ENCODE measurements at regions not wholly inside any gene's neighbourhood (a gene's known extent, or its start where the extent isn't known, plus 50 kb on each side); places are given as distances from the start of the nearest gene placed in this dataset.

GRCh38 chr2:136715146-136715545 lies 50.2 kb upstream of the THSD7B start:
- no peaks in the 10 kb centered on the region for H3K27me3 ChIP-seq
- 89 to 97% methylated on average over 1 of the region's 1 CpG for WGBS, 2 donors
- H3K36me3 ChIP-seq: no peaks in the 10 kb centered on the region
- TF ChIP-seq CTCF (IDR thresholded peaks at IDR 0.05): no peak
- TF ChIP-seq POLR2AphosphoS5 (IDR thresholded peaks at IDR 0.05): no peak
- TF ChIP-seq POLR2A (IDR thresholded peaks at IDR 0.05): no peak
- TF ChIP-seq EP300 (IDR thresholded peaks at IDR 0.05): no peak
- DNase-seq: no peak
- H3K27ac ChIP-seq: no peak overlapping the region
- no peak overlapping the region for H3K4me3 ChIP-seq
- H3K4me1 ChIP-seq: no peaks in the 10 kb centered on the region
- H3K9me3 ChIP-seq: no peaks in the 10 kb centered on the region
- intact Hi-C loops (cut with DNase I): no loop called here

- no peak overlapping the region for H3K27ac ChIP-seq
- H3K4me3 ChIP-seq: no peak overlapping the region
- intact Hi-C loops (cut with DNase I): no loop called here
- no peaks in the 10 kb centered on the region for H3K4me1 ChIP-seq
- TF ChIP-seq EP300 (IDR thresholded peaks at IDR 0.05) (no peak), POLR2AphosphoS5 (IDR thresholded peaks at IDR 0.05) (no peak), CTCF (IDR thresholded peaks at IDR 0.05) (no peak), POLR2A (IDR thresholded peaks at IDR 0.05) (no peak)
- H3K27me3 ChIP-seq: no peaks in the 10 kb centered on the region
- 23 to 54% methylated on average over 2 of the region's 2 CpGs for WGBS, 2 donors
- no peaks in the 10 kb centered on the region for H3K9me3 ChIP-seq
- DNase-seq: no peak
- no peaks in the 10 kb centered on the region for H3K36me3 ChIP-seq
These were observed 50.8 kb upstream of the THSD7B start for GRCh38 chr2:136714452-136714951.

- no peak for DNase-seq
- Histone ChIP-seq H3K36me3 (no peaks in the 10 kb centered on the region), H3K9me3 (no peaks in the 10 kb centered on the region), H3K27me3 (no peaks in the 10 kb centered on the region), H3K27ac (no peak overlapping the region), H3K4me3 (no peak overlapping the region), H3K4me1 (no peaks in the 10 kb centered on the region)
- intact Hi-C loops (cut with DNase I): no loop called here
- 21 to 34% methylated on average over 2 of the region's 2 CpGs for WGBS, 2 donors
- no peak for TF ChIP-seq POLR2A (IDR thresholded peaks at IDR 0.05)
These were observed 51.6 kb upstream of the THSD7B start for GRCh38 chr2:136713739-136714138.

GRCh38 chr2:136705336-136705735 lies 60.0 kb upstream of the THSD7B start:
- H3K4me1 ChIP-seq: no peaks in the 10 kb centered on the region
- H3K9me3 ChIP-seq: peaks cover 0 to 5% (median 0%) of the 10 kb centered on the region in 4 donors
- H3K4me3 ChIP-seq: no peak overlapping the region
- intact Hi-C loops (cut with DNase I): no loop called here
- DNase-seq: no peak
- H3K27ac ChIP-seq: no peak overlapping the region
- H3K27me3 ChIP-seq: no peaks in the 10 kb centered on the region
- TF ChIP-seq POLR2AphosphoS5 (IDR thresholded peaks at IDR 0.05): no peak
- no peak for TF ChIP-seq EP300 (IDR thresholded peaks at IDR 0.05)
- TF ChIP-seq POLR2A (IDR thresholded peaks at IDR 0.05): no peak
- no peak for TF ChIP-seq CTCF (IDR thresholded peaks at IDR 0.05)
- WGBS, 2 donors: 66 to 74% methylated on average over 3 of the region's 3 CpGs
- no peaks in the 10 kb centered on the region for H3K36me3 ChIP-seq

- Histone ChIP-seq H3K4me1 (no peaks in the 10 kb centered on the region), H3K9me3 (peaks cover 0 to 7% (median 2%) of the 10 kb centered on the region in 4 donors), H3K27ac (no peak overlapping the region), H3K36me3 (no peaks in the 10 kb centered on the region), H3K27me3 (no peaks in the 10 kb centered on the region), H3K4me3 (no peak overlapping the region)
- DNase-seq: no peak
- intact Hi-C loops (cut with DNase I): no loop called here
- TF ChIP-seq POLR2AphosphoS5 (IDR thresholded peaks at IDR 0.05) (no peak), EP300 (IDR thresholded peaks at IDR 0.05) (no peak), POLR2A (IDR thresholded peaks at IDR 0.05) (no peak), CTCF (IDR thresholded peaks at IDR 0.05) (no peak)
- 29 to 57% methylated on average over 2 of the region's 2 CpGs for whole genome bisulfite sequencing, 2 donors
These were observed 62.1 kb upstream of the THSD7B start for GRCh38 chr2:136703214-136703613.
